ENCODE measurements at regions not wholly inside any gene's neighbourhood (a gene's known extent, or its start where the extent isn't known, plus 50 kb on each side); places are given as distances from the start of the nearest gene placed in this dataset.
"Not testable (repeated sequence)": the region's sequence is repeated elsewhere in the genome, so short reads cannot be mapped to it uniquely, and the experiment has no call there.

- not testable (repeated sequence) for TF ChIP-seq CTCF (conservative IDR thresholded peaks at IDR 0.05; ENCODE audit: low read depth, low read length); RCOR1 (IDR thresholded peaks at IDR 0.05; ENCODE audit: insufficient replicate concordance, low read length); POLR2A (IDR thresholded peaks at IDR 0.05; ENCODE audit: low read depth, low read length); RAD21 (IDR thresholded peaks at IDR 0.05; ENCODE audit: low read length); SMC3 (IDR thresholded peaks at IDR 0.05; ENCODE audit: low read depth, low read length); CHD1 (IDR thresholded peaks at IDR 0.05; ENCODE audit: low read depth, low read length); RFX5 (IDR thresholded peaks at IDR 0.05; ENCODE audit: low read depth, low read length)
- TF ChIP-seq, protein P1, sequence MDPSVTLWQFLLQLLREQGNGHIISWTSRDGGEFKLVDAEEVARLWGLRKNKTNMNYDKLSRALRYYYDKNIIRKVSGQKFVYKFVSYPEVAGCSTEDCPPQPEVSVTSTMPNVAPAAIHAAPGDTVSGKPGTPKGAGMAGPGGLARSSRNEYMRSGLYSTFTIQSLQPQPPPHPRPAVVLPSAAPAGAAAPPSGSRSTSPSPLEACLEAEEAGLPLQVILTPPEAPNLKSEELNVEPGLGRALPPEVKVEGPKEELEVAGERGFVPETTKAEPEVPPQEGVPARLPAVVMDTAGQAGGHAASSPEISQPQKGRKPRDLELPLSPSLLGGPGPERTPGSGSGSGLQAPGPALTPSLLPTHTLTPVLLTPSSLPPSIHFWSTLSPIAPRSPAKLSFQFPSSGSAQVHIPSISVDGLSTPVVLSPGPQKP (IDR thresholded peaks at IDR 0.05; ENCODE audit: borderline replicate concordance, low read depth, low read length), result not testable (repeated sequence)
These were observed 127.1 kb downstream of the SLITRK1 start for GRCh38 chr13:83755210-83755609.

Data from IMR-90 (cell line).